SK-N-SH treated with all-trans-retinoic acid at 6 μM for 48 hours (cell line): ENCODE measurements at regions not wholly inside any gene's neighbourhood (a gene's known extent, or its start where the extent isn't known, plus 50 kb on each side); places are given as distances from the start of the nearest gene placed in this dataset.

Source experiments
- ATAC-seq: fragments of 200-7000 bp; cut with Tn5 transposase; 3 replicates; pipeline ENCODE4 v1.9.1; 2020; ENCODE audit warnings: mild to moderate bottlenecking, moderate library complexity
- ARNTL ChIP-seq: fragments of 450-650 bp; formaldehyde crosslinking; IDR thresholded peaks from 2 replicates; pipeline ENCODE4 v1.5.0; 2020; ENCODE audit warnings: low read depth, mild to moderate bottlenecking, moderate library complexity, borderline replicate concordance
- BACH2 ChIP-seq: fragments of 250-450 bp; sonication (Bioruptor Pico); IDR thresholded peaks from 2 replicates; pipeline ENCODE4 v1.9.0; 2021; ENCODE audit warnings: mild to moderate bottlenecking, borderline replicate concordance
- CSRNP3 ChIP-seq: fragments of 250-450 bp; sonication (Bioruptor Pico); IDR thresholded peaks from 2 replicates; pipeline ENCODE4 v1.5.1; 2021; ENCODE audit warnings: mild to moderate bottlenecking, moderate library complexity
- ESRRG ChIP-seq: fragments of 250-450 bp; sonication (Bioruptor Pico); IDR thresholded peaks from 2 replicates; pipeline ENCODE4 v1.6.1; 2021; ENCODE audit warnings: mild to moderate bottlenecking
- GLIS3 ChIP-seq: fragments of 250-450 bp; sonication (Bioruptor Pico); IDR thresholded peaks from 2 replicates; pipeline ENCODE4 v1.5.0; 2020; ENCODE audit warnings: mild to moderate bottlenecking, moderate library complexity
- ISL1 ChIP-seq: fragments of 250-450 bp; sonication (Bioruptor Pico); IDR thresholded peaks from 2 replicates; pipeline ENCODE4 v2.1.2; 2022; ENCODE audit warnings: mild to moderate bottlenecking, moderate library complexity
- OSR1 ChIP-seq: fragments of 250-450 bp; sonication (Bioruptor Pico); IDR thresholded peaks from 2 replicates; pipeline ENCODE4 v1.8.0; 2022; ENCODE audit warnings: moderate library complexity, mild to moderate bottlenecking, inconsistent platforms
- PATZ1 ChIP-seq: fragments of 250-450 bp; sonication (Bioruptor Pico); IDR thresholded peaks from 2 replicates; pipeline ENCODE4 v1.8.0; 2020; ENCODE audit warnings: mild to moderate bottlenecking, moderate library complexity, borderline replicate concordance
- PPARA ChIP-seq: fragments of 250-450 bp; sonication (Bioruptor Pico); IDR thresholded peaks from 2 replicates; pipeline ENCODE4 v1.5.0; 2020; ENCODE audit warnings: mild to moderate bottlenecking, borderline replicate concordance
- RARB ChIP-seq: fragments of 250-450 bp; sonication (Bioruptor Pico); IDR thresholded peaks from 2 replicates; pipeline ENCODE4 v1.8.0; 2021; ENCODE audit warnings: mild to moderate bottlenecking, moderate library complexity
- SNAI2 ChIP-seq: fragments of 250-450 bp; sonication (Bioruptor Pico); IDR thresholded peaks from 2 replicates; pipeline ENCODE4 v1.5.0; 2020; ENCODE audit warnings: mild to moderate bottlenecking, moderate library complexity
- TCF4 ChIP-seq: fragments of 250-450 bp; sonication (Bioruptor Pico); IDR thresholded peaks from 2 replicates; pipeline ENCODE4 v1.8.0; 2021; ENCODE audit warnings: mild to moderate bottlenecking, moderate library complexity, borderline replicate concordance
- TOX ChIP-seq: fragments of 250-450 bp; sonication (Bioruptor Pico); IDR thresholded peaks from 2 replicates; pipeline ENCODE4 v1.8.0; 2021; ENCODE audit warnings: mild to moderate bottlenecking, moderate library complexity, borderline replicate concordance
- ZC3H10 ChIP-seq: fragments of 250-450 bp; sonication (Bioruptor Pico); IDR thresholded peaks from 2 replicates; pipeline ENCODE4 v1.5.1; 2021; ENCODE audit warnings: mild to moderate bottlenecking, moderate library complexity
- ZFP3 ChIP-seq: fragments of 250-450 bp; sonication (Bioruptor Pico); IDR thresholded peaks from 2 replicates; pipeline ENCODE4 v1.5.0; 2020; ENCODE audit warnings: mild to moderate bottlenecking, moderate library complexity
- ZFP30 ChIP-seq: fragments of 450-650 bp; formaldehyde crosslinking; IDR thresholded peaks from 2 replicates; pipeline ENCODE4 v1.5.0; 2022; ENCODE audit warnings: mild to moderate bottlenecking, moderate library complexity
- ZNF565 ChIP-seq: fragments of 450-650 bp; formaldehyde crosslinking; conservative IDR thresholded peaks from 2 replicates; pipeline ENCODE4 v1.5.0; 2020; ENCODE audit warnings: low read depth, mild to moderate bottlenecking, moderate library complexity
- ZNF8 ChIP-seq: fragments of 450-650 bp; formaldehyde crosslinking; IDR thresholded peaks from 2 replicates; pipeline ENCODE4 v1.5.0; 2020; ENCODE audit warnings: mild to moderate bottlenecking, moderate library complexity
- TF ChIP-seq, protein P1 (sequence below): fragments of 250-450 bp; sonication (Bioruptor Pico); IDR thresholded peaks from 2 replicates; pipeline ENCODE4 v1.5.0; 2020; ENCODE audit warnings: mild to moderate bottlenecking, moderate library complexity
- TF ChIP-seq, protein P2 (sequence below): fragments of 250-450 bp; sonication (Bioruptor Pico); IDR thresholded peaks from 2 replicates; pipeline ENCODE4 v1.8.0; 2021; ENCODE audit warnings: low read depth, mild to moderate bottlenecking, moderate library complexity, borderline replicate concordance
- TF ChIP-seq, protein P3 (sequence below): fragments of 250-450 bp; sonication (Bioruptor Pico); IDR thresholded peaks from 2 replicates; pipeline ENCODE4 v1.5.1; 2020; ENCODE audit warnings: low read depth, mild to moderate bottlenecking, moderate library complexity

DNA sequence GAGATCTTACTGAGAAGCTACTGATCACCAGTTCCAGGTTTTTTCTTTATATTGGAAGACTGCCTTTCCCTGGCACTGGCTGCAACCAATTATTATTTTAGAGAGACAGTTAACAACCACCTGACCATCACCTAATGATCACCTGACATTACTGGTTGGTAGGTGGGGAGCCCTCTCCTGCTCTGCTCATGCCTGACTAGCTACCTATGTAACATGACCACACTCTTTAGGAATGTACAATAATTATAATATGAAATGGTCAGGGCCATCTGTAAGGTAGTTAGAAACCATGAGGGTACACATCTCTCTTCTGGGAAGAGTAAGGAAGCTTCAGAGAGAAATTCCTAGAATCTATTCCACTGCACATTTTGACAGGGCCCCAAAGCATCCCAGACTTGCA is 59.0 kb upstream of the SCEL start (continued):
- no peak for TF ChIP-seq ZFP3 (CRISPR knock-in tag)
- TF ChIP-seq ZNF8 = no peak
- TF ChIP-seq ZFP30 (CRISPR knock-in tag) = no peak
- no peak for TF ChIP-seq OSR1
- TF ChIP-seq, all 23 proteins: peak for 0

GRCh38 chr13:77475345-77476084 is 60.0 kb upstream of the SCEL start:
- no peak for ATAC-seq
- TF ChIP-seq RARB (CRISPR knock-in tag) (no peak), ZNF8 (no peak), ZNF565 (CRISPR knock-in tag) (no peak), CSRNP3 (CRISPR knock-in tag) (no peak), OSR1 (no peak), SNAI2 (no peak), TOX (CRISPR knock-in tag) (no peak), ARNTL (CRISPR knock-in tag) (no peak), GLIS3 (CRISPR knock-in tag) (no peak), ZFP3 (CRISPR knock-in tag) (no peak), ESRRG (CRISPR knock-in tag) (no peak), ISL1 (CRISPR knock-in tag) (no peak), TCF4 (CRISPR knock-in tag) (no peak)
- TF ChIP-seq, protein P1, sequence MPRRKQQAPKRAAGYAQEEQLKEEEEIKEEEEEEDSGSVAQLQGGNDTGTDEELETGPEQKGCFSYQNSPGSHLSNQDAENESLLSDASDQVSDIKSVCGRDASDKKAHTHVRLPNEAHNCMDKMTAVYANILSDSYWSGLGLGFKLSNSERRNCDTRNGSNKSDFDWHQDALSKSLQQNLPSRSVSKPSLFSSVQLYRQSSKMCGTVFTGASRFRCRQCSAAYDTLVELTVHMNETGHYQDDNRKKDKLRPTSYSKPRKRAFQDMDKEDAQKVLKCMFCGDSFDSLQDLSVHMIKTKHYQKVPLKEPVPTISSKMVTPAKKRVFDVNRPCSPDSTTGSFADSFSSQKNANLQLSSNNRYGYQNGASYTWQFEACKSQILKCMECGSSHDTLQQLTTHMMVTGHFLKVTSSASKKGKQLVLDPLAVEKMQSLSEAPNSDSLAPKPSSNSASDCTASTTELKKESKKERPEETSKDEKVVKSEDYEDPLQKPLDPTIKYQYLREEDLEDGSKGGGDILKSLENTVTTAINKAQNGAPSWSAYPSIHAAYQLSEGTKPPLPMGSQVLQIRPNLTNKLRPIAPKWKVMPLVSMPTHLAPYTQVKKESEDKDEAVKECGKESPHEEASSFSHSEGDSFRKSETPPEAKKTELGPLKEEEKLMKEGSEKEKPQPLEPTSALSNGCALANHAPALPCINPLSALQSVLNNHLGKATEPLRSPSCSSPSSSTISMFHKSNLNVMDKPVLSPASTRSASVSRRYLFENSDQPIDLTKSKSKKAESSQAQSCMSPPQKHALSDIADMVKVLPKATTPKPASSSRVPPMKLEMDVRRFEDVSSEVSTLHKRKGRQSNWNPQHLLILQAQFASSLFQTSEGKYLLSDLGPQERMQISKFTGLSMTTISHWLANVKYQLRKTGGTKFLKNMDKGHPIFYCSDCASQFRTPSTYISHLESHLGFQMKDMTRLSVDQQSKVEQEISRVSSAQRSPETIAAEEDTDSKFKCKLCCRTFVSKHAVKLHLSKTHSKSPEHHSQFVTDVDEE (CRISPR knock-in tag) = no peak
- TF ChIP-seq, protein P2, sequence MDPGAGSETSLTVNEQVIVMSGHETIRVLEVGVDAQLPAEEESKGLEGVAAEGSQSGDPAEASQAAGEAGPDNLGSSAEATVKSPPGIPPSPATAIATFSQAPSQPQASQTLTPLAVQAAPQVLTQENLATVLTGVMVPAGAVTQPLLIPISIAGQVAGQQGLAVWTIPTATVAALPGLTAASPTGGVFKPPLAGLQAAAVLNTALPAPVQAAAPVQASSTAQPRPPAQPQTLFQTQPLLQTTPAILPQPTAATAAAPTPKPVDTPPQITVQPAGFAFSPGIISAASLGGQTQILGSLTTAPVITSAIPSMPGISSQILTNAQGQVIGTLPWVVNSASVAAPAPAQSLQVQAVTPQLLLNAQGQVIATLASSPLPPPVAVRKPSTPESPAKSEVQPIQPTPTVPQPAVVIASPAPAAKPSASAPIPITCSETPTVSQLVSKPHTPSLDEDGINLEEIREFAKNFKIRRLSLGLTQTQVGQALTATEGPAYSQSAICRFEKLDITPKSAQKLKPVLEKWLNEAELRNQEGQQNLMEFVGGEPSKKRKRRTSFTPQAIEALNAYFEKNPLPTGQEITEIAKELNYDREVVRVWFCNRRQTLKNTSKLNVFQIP (CRISPR knock-in tag) = no peak
- TF ChIP-seq, protein P3, sequence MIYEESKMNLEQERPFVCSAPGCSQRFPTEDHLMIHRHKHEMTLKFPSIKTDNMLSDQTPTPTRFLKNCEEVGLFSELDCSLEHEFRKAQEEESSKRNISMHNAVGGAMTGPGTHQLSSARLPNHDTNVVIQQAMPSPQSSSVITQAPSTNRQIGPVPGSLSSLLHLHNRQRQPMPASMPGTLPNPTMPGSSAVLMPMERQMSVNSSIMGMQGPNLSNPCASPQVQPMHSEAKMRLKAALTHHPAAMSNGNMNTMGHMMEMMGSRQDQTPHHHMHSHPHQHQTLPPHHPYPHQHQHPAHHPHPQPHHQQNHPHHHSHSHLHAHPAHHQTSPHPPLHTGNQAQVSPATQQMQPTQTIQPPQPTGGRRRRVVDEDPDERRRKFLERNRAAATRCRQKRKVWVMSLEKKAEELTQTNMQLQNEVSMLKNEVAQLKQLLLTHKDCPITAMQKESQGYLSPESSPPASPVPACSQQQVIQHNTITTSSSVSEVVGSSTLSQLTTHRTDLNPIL (CRISPR knock-in tag) = no peak

GRCh38 chr13:77470986-77471385 is 64.5 kb upstream of the SCEL start:
- TF ChIP-seq RARB (CRISPR knock-in tag) (no peak), PATZ1 (no peak), ZNF8 (no peak), OSR1 (no peak), ISL1 (CRISPR knock-in tag) (no peak), CSRNP3 (CRISPR knock-in tag) (no peak), TCF4 (CRISPR knock-in tag) (no peak), ZFP30 (CRISPR knock-in tag) (no peak), BACH2 (CRISPR knock-in tag) (no peak), TOX (CRISPR knock-in tag) (no peak), ZC3H10 (CRISPR knock-in tag) (no peak), GLIS3 (CRISPR knock-in tag) (no peak), PPARA (CRISPR knock-in tag) (no peak), ESRRG (CRISPR knock-in tag) (no peak), SNAI2 (no peak), ZFP3 (CRISPR knock-in tag) (no peak), ZNF565 (CRISPR knock-in tag) (no peak)
- TF ChIP-seq, protein P3 (CRISPR knock-in tag) = no peak
- TF ChIP-seq, protein P2 (CRISPR knock-in tag) = no peak
- TF ChIP-seq, all 23 proteins: peak for 0
- no peak for ATAC-seq
